Stimulated activated CD8-positive, alpha-beta memory T cell treated with anti-CD3 and anti-CD28 coated beads, Interleukin-2, amount 100 ng/mL, for 1 hour (primary cell): ENCODE measurements at regions not wholly inside any gene's neighbourhood (a gene's known extent, or its start where the extent isn't known, plus 50 kb on each side); places are given as distances from the start of the nearest gene placed in this dataset.
"Not testable (repeated sequence)": the region's sequence is repeated elsewhere in the genome, so short reads cannot be mapped to it uniquely, and the experiment has no call there.

Experiments used
- DNase-seq, 2 donors: peaks; one replicate each; pipeline ENCODE4 v3.0.0-alpha.2; 2020; ENCODE audit warnings: low read depth in 2 of 2

GRCh38 chr4:1572964-1573720 is 111.0 kb downstream of the FAM53A start:
- DNase-seq: no peak

GRCh38 chr4:1572521-1572920 is 111.6 kb downstream of the FAM53A start:
- no peak for DNase-seq

- DNase-seq: no peak
Observed at GRCh38 chr4:1572010-1572385, 112.1 kb downstream of the FAM53A start.

- no peak for DNase-seq
Observed at GRCh38 chr4:1571165-1572009, 112.7 kb downstream of the FAM53A start.

GRCh38 chr4:1570291-1571164 is 113.6 kb downstream of the FAM53A start:
- no peak for DNase-seq

GRCh38 chr4:1569461-1570151 is 114.5 kb downstream of the FAM53A start:
- no peak for DNase-seq

- DNase-seq: no peak
Observed at GRCh38 chr4:1568855-1569460, 115.2 kb downstream of the FAM53A start.

- DNase-seq: no peak
Observed at GRCh38 chr4:1567808-1568581, 116.1 kb downstream of the FAM53A start.

GRCh38 chr4:1567519-1567807 is 116.7 kb downstream of the FAM53A start:
- no peak for DNase-seq

- DNase-seq: no peak
Observed at GRCh38 chr4:1566838-1567518, 117.1 kb downstream of the FAM53A start.

GRCh38 chr4:1566301-1566837 is 117.7 kb downstream of the FAM53A start:
- DNase-seq: not testable (repeated sequence)

GRCh38 chr4:1565598-1566295 is 118.4 kb downstream of the FAM53A start:
- no peak for DNase-seq

- no peak for DNase-seq
Observed at GRCh38 chr4:1564535-1565375, 119.4 kb downstream of the FAM53A start.

- no peak for DNase-seq
Observed at GRCh38 chr4:1563768-1564485, 120.2 kb downstream of the FAM53A start.

GRCh38 chr4:1563241-1563640 is 120.9 kb downstream of the FAM53A start:
- DNase-seq: no peak

GRCh38 chr4:1562771-1563170 is 121.3 kb downstream of the FAM53A start:
- DNase-seq: no peak

- no peak for DNase-seq
Observed at GRCh38 chr4:1562371-1562770, 121.7 kb downstream of the FAM53A start.
